K562 (cell line): ENCODE measurements at regions not wholly inside any gene's neighbourhood (a gene's known extent, or its start where the extent isn't known, plus 50 kb on each side); places are given as distances from the start of the nearest gene placed in this dataset.

Source experiments
- ATAC-seq: fragments of 200-7000 bp; cut with Tn5 transposase; 3 replicates; pipeline ENCODE4 v1.9.1; 2020; ENCODE audit warnings: moderate library complexity
- BruUV-seq: library from RNA; stranded (reverse); fragments of 400-500 nt; replicated peaks from 2 replicates; lab custom pipeline; 2021; lab: Mats Ljungman, UMichigan
- CTCF ChIA-PET: fragments of 300-600 bp; formaldehyde crosslinking; extraction: SDS; loops from one replicate; lab custom pipeline; 2021; ENCODE audit warnings: low intra/inter-chr PET ratio; lab: Yijun Ruan, JAX
- POLR2A ChIA-PET: fragments of 300-600, 350-650 bp; sonication (Branson Sonifier 250); formaldehyde crosslinking; extraction: SDS; loops from one replicate; lab custom pipeline; 2021; ENCODE audit warnings: antibody characterized with exemption, inconsistent platforms; lab: Yijun Ruan, JAX
- DNase-seq, 4 experiments: peaks; one replicate each; pipeline versions ENCODE4 v3.0.0 to v3.0.0-alpha.2; 2011 to 2018; ENCODE audit warnings: low spot score in 3 of 4, mixed read lengths in 3 of 4; ENCODE audit errors: extremely low read depth in 1 of 4
- FAIRE-seq: peaks from 2 replicates; lab custom pipeline; 2011; peaks lifted over from hg19 to GRCh38; lab: Jason Lieb, UNC
- H2AFZ ChIP-seq: 2 replicates; pipeline ENCODE4 v1.6.0; 2011; ENCODE audit warnings: low read depth, low read length, control low read depth, inconsistent platforms
- H3K27ac ChIP-seq: fragments of 200-600 bp; 3 replicates; pipeline ENCODE4 v1.8.0; 2011; ENCODE audit warnings: low read depth, mild to moderate bottlenecking, control low read depth, inconsistent platforms, low read length, moderate library complexity, mixed read lengths; ENCODE audit errors: extremely low read depth
- H3K27me3 ChIP-seq, 2 experiments: fragments of 300-600 bp in 1 of 2; 2 replicates in 1 of 2; 3 replicates in 1 of 2; pipeline versions ENCODE4 v1.6.0 to v1.8.0; 2011; ENCODE audit warnings: inconsistent platforms in 2 of 2, low read length in 2 of 2, mild to moderate bottlenecking in 1 of 2, mixed read lengths in 1 of 2, moderate library complexity in 1 of 2; ENCODE audit not compliant: control insufficient read depth in 2 of 2, insufficient read depth in 2 of 2
- H3K36me3 ChIP-seq: fragments of 300-600 bp; 3 replicates; pipeline ENCODE4 v1.8.0; 2011; ENCODE audit warnings: mild to moderate bottlenecking, low read length, inconsistent platforms; ENCODE audit not compliant: control insufficient read depth, insufficient read depth
- H3K4me1 ChIP-seq, 2 experiments: fragments of 200-600 bp in 1 of 2; replicated peaks in 1 of 2; 2 replicates in 1 of 2; 3 replicates in 1 of 2; pipeline versions ENCODE4 v1.5.1 to v1.8.0; 2011; ENCODE audit warnings: inconsistent platforms in 2 of 2, low read length in 2 of 2, mild to moderate bottlenecking in 1 of 2, mixed read lengths in 1 of 2, moderate library complexity in 1 of 2; ENCODE audit not compliant: control insufficient read depth in 2 of 2, insufficient read depth in 2 of 2
- H3K4me2 ChIP-seq: 2 replicates; pipeline ENCODE4 v1.6.1; 2011; ENCODE audit warnings: low read length, control low read depth, inconsistent platforms, mixed read lengths; ENCODE audit not compliant: insufficient read depth
- H3K4me3 ChIP-seq: fragments of 200-600 bp; sonication (generic), shearing (Covaris generic); 2 replicates; pipeline ENCODE4 v1.5.1; 2016; ENCODE audit warnings: control low read depth, inconsistent platforms
- H3K79me2 ChIP-seq: fragments of 200-600 bp; 3 replicates; pipeline ENCODE4 v1.8.0; 2011; ENCODE audit warnings: low read length, inconsistent platforms; ENCODE audit not compliant: control insufficient read depth, insufficient read depth
- H3K9ac ChIP-seq, 2 experiments: 2 replicates each; pipeline versions ENCODE4 v1.6.0 to v1.6.1; 2011; ENCODE audit warnings: low read depth in 2 of 2, low read length in 2 of 2, control low read depth in 1 of 2, inconsistent platforms in 1 of 2, mild to moderate bottlenecking in 1 of 2, mixed read lengths in 1 of 2; ENCODE audit not compliant: insufficient read depth in 1 of 2
- H3K9me1 ChIP-seq: one replicate; pipeline ENCODE4 v1.6.0; 2011; ENCODE audit warnings: inconsistent platforms, mild to moderate bottlenecking, low read length, moderate library complexity; ENCODE audit not compliant: control insufficient read depth, insufficient read depth
- H3K9me3 ChIP-seq: replicated peaks from 2 replicates; pipeline ENCODE4 v1.5.1; 2011; ENCODE audit warnings: low read depth, low read length, inconsistent platforms; ENCODE audit not compliant: control insufficient read depth, insufficient read depth
- H4K20me1 ChIP-seq: replicated peaks from 2 replicates; pipeline ENCODE4 v1.6.1; 2011; ENCODE audit warnings: low read length, inconsistent platforms, mixed read lengths; ENCODE audit not compliant: control insufficient read depth, insufficient read depth
- FOSL1 ChIP-seq: fragments of 200-800 bp; sonication (Bioruptor generic); conservative IDR thresholded peaks from 2 replicates; pipeline ENCODE4 v1.6.1; 2016; ENCODE audit warnings: missing genetic modification characterization, missing compliant biosample characterization
- GATA2 ChIP-seq: sonication (generic); formaldehyde crosslinking; IDR thresholded peaks from 2 replicates; pipeline ENCODE4 v1.4.0; 2020; ENCODE audit warnings: mild to moderate bottlenecking, missing genetic modification reagents
- KLF6 ChIP-seq: fragments of 250-450 bp; sonication (Bioruptor Pico); IDR thresholded peaks from 2 replicates; pipeline ENCODE4 v1.4.0; 2020; ENCODE audit warnings: mild to moderate bottlenecking, moderate library complexity, borderline replicate concordance
- LCOR ChIP-seq: sonication (generic); formaldehyde crosslinking; IDR thresholded peaks from 2 replicates; pipeline ENCODE4 v1.8.0; 2022; ENCODE audit warnings: mild to moderate bottlenecking, missing genetic modification reagents
- MED1 ChIP-seq: sonication (generic); formaldehyde crosslinking; IDR thresholded peaks from 2 replicates; pipeline ENCODE4 v1.8.1; 2023; ENCODE audit warnings: missing genetic modification reagents, borderline replicate concordance
- MYC ChIP-seq, 2 experiments: fragments of 250-450 bp in 1 of 2; sonication (Bioruptor Pico) in 1 of 2; IDR thresholded peaks; 2 replicates each; pipeline versions ENCODE4 v1.5.1 to v1.6.1; 2012 to 2021; ENCODE audit warnings: low read depth in 2 of 2, borderline replicate concordance in 1 of 2, improper control_type of control experiment in 1 of 2, low read length in 1 of 2, mild to moderate bottlenecking in 1 of 2, moderate library complexity in 1 of 2
- RBM14 ChIP-seq: fragments of 200-400 bp; formaldehyde crosslinking; IDR thresholded peaks from 2 replicates; pipeline ENCODE4 v1.6.1; 2018; ENCODE audit warnings: low read depth, mild to moderate bottlenecking, low read length, moderate library complexity, borderline replicate concordance; ENCODE audit not compliant: insufficient read depth
- SAFB2 ChIP-seq: fragments of 200-400 bp; formaldehyde crosslinking; IDR thresholded peaks from 2 replicates; pipeline ENCODE4 v1.6.1; 2018; ENCODE audit warnings: borderline replicate concordance, low read length, low read depth, moderate library complexity; ENCODE audit not compliant: severe bottlenecking
- ZNF217 ChIP-seq: sonication (generic); formaldehyde crosslinking; IDR thresholded peaks from 2 replicates; pipeline ENCODE4 v1.8.0; 2022; ENCODE audit warnings: mild to moderate bottlenecking, missing genetic modification reagents
- ZNF224 ChIP-seq: sonication (generic); formaldehyde crosslinking; IDR thresholded peaks from 2 replicates; pipeline ENCODE4 v1.8.0; 2022; ENCODE audit warnings: mild to moderate bottlenecking, missing genetic modification reagents
- ZNF263 ChIP-seq: sonication (generic); formaldehyde crosslinking; IDR thresholded peaks from 2 replicates; pipeline ENCODE4 v1.8.0; 2022; ENCODE audit warnings: mild to moderate bottlenecking, missing genetic modification reagents, borderline replicate concordance
- ZNF407 ChIP-seq: fragments of 450-650 bp; IDR thresholded peaks from 2 replicates; pipeline ENCODE4 v1.6.1; 2016; ENCODE audit warnings: low read depth
- WGBS: fragments of 100-300 bp; shearing (Covaris generic); methylation state at CpG from one replicate; pipeline ENCODE4 v1.1.6; 2016; ENCODE audit warnings: low coverage, mixed read lengths; ENCODE audit not compliant: insufficient coverage; ENCODE audit errors: missing lambda C conversion rate; 5-methylcytosine and 5-hydroxymethylcytosine counted together
- in situ Hi-C: fragments of 300-500 bp; cut with MboI; formaldehyde crosslinking; loops from 4 replicates; pipeline ENCODE4 v1.15.0; 2018; ENCODE audit warnings: inconsistent platforms, mixed read lengths
- intact Hi-C: fragments of 100-400 bp; cut with micrococcal nuclease; formaldehyde crosslinking; loops from 2 replicates; pipeline ENCODE4 v1.14.2; 2022
- TF ChIP-seq, protein P1 (sequence below): fragments of 250-450 bp; sonication (Bioruptor Pico); IDR thresholded peaks from 2 replicates; pipeline ENCODE4 v1.8.0; 2021; ENCODE audit warnings: moderate library complexity, mild to moderate bottlenecking, inconsistent platforms

GRCh38 chr1:219265026-219265515, 91.4 kb downstream of the LYPLAL1 start:
- 0% methylated on average over 2 of the region's 2 CpGs for WGBS
- no peaks in the 10 kb centered on the region for H3K27me3 ChIP-seq
- FAIRE-seq (no peak), DNase-seq (no peak), ATAC-seq (no peak)
- intact Hi-C loops = no loop called here
- no peaks in the 10 kb centered on the region for H3K4me1 ChIP-seq
- H3K27ac ChIP-seq = no peak overlapping the region
- no peak overlapping the region for H3K4me2 ChIP-seq
- no TSS peak for BruUV-seq
- ChIA-PET CTCF (no interaction called here), POLR2A (no interaction called here)
- H3K79me2 ChIP-seq = no peaks in the 10 kb centered on the region
- H3K9ac ChIP-seq = no peak overlapping the region
- no peaks in the 10 kb centered on the region for H3K9me1 ChIP-seq
- no peak overlapping the region for H3K4me3 ChIP-seq
- no peaks in the 10 kb centered on the region for H3K9me3 ChIP-seq
- no peaks in the 10 kb centered on the region for H3K36me3 ChIP-seq
- H4K20me1 ChIP-seq = no peaks in the 10 kb centered on the region
- in situ Hi-C loops = no loop called here
- no peak overlapping the region for H2AFZ ChIP-seq
- TF ChIP-seq ZNF407 = no peak
- TF ChIP-seq LCOR (CRISPR knock-in tag) = no peak
- no peak for TF ChIP-seq KLF6 (CRISPR knock-in tag)
- no peak for TF ChIP-seq MYC (IDR thresholded peaks at IDR 0.05; ENCODE audit: low read depth, low read length)
- TF ChIP-seq MYC (CRISPR knock-in tag; IDR thresholded peaks at IDR 0.05; ENCODE audit: borderline replicate concordance, low read depth) = no peak
- TF ChIP-seq ZNF224 (CRISPR knock-in tag) = no peak
- TF ChIP-seq, protein P1, sequence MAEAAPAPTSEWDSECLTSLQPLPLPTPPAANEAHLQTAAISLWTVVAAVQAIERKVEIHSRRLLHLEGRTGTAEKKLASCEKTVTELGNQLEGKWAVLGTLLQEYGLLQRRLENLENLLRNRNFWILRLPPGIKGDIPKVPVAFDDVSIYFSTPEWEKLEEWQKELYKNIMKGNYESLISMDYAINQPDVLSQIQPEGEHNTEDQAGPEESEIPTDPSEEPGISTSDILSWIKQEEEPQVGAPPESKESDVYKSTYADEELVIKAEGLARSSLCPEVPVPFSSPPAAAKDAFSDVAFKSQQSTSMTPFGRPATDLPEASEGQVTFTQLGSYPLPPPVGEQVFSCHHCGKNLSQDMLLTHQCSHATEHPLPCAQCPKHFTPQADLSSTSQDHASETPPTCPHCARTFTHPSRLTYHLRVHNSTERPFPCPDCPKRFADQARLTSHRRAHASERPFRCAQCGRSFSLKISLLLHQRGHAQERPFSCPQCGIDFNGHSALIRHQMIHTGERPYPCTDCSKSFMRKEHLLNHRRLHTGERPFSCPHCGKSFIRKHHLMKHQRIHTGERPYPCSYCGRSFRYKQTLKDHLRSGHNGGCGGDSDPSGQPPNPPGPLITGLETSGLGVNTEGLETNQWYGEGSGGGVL (CRISPR knock-in tag) = no peak
- TF ChIP-seq SAFB2 = no peak
- TF ChIP-seq MED1 (CRISPR knock-in tag) = no peak
- no peak for TF ChIP-seq RBM14
- no peak for TF ChIP-seq FOSL1 (tag)
- TF ChIP-seq ZNF263 (CRISPR knock-in tag) = no peak
- TF ChIP-seq ZNF217 = no peak
- TF ChIP-seq GATA2 = no peak
